ENCODE measurements at regions not wholly inside any gene's neighbourhood (a gene's known extent, or its start where the extent isn't known, plus 50 kb on each side); places are given as distances from the start of the nearest gene placed in this dataset.
"Not testable (repeated sequence)": the region's sequence is repeated elsewhere in the genome, so short reads cannot be mapped to it uniquely, and the experiment has no call there.

GRCh38 chr1:96522927-96523326 lies 198.7 kb upstream of the PTBP2 start:
- no peak for FAIRE-seq

DNA sequence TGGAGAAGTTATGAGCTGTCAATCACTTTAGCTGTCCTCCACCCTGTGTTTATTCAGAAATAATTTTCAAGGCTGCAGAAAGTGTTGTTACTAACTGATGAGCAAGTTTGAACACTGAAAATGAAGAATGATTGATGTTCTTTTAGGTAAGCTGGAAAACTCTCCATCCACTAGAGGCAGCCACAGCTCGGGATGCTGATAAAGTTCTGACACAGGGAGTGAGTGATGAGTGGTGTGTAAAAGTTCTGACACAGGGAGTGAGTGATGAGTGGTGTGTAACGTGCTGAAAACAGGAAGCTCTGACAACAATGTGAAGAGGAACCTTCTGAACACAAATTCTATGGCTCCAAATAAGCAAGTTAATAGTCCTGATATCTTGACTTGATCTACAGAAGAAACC lies 197.5 kb upstream of the PTBP2 start:
- no peak for FAIRE-seq

GRCh38 chr1:96525657-96526557 lies 195.7 kb upstream of the PTBP2 start:
- no peak for FAIRE-seq

DNA sequence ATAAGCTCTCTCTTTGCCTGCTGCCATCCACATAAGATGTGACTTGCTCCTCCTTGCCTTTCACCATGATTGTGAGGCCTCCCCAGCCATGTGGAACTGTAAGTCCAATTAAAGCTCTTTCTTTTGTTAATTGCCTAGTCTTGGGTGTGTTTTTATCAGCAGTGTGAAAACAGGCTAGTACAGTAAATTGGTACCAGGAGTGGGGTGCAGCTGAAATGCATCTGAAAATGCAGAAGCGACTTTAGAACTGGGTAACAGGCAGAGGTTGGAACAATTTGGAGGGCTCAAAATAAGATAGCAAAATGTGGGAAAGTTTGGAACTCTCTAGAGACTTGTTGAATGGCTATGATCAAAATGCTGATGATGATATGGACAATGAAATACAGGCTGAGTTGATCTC lies 192.9 kb upstream of the PTBP2 start:
- not testable (repeated sequence) for FAIRE-seq

GRCh38 chr1:96533820-96534219 lies 187.8 kb upstream of the PTBP2 start:
- no peak for FAIRE-seq

DNA sequence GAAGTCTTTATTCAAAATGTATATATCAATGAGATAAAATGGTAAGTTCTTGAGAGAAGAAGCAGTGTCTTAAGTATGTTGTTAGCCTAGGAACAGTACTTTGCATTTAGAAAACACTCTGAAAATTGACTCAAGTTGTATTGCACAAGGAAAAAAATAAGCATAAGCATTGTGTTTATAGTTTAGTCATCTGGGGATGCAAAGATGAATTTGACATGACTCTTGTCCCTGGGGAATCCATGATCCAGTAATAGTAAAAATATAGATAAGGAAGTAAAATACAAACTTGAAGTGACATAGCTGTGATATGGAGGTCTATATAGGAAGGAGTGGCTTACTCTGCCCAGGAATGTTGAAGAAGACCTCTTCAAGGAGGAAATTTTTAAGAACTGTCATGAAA lies 185.0 kb upstream of the PTBP2 start:
- no peak for FAIRE-seq

DNA sequence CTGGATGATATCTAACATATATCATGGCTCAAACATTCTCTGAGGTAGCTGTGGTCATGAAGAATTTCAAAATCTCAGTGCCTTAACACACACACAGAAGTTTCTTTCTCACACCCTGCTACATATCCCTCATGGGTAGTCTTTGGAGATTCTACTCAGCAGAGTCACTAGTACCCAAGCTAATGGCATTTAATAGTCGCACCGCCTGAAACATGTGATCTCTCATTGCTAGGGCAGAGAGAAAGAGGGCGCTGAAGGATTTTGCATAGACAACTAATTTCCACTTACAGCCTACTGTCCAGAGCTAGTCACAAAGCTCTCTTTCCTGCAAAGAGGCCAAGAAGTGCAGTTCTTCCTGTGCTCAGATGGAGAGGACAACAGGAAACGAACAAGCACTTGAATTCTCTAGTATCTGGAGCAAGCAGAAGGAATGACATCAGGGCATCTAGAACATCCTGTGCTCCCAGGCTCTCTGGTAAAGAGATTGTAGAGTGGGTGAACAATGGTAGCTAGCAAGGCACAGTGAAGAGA lies 183.4 kb upstream of the PTBP2 start:
- no peak for FAIRE-seq

DNA sequence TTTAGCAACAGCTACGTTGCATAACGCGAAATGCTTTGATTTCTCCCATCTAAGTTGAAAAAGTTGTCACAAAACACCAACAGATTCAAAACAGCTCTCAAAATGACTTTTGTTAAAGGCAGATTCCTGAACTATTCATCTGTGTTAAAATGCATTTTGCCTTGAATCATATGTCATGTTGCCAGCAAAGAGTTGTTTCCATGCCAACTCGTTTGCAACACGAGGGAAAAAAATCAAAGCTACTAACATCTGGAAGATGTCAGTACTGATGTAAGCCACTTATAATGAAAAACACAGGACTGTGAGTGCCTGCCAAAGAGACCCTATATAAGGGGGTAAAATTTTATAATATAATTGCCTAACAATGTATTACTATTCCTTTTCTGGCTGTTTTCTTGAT lies 182.7 kb upstream of the PTBP2 start:
- no peak for FAIRE-seq

DNA sequence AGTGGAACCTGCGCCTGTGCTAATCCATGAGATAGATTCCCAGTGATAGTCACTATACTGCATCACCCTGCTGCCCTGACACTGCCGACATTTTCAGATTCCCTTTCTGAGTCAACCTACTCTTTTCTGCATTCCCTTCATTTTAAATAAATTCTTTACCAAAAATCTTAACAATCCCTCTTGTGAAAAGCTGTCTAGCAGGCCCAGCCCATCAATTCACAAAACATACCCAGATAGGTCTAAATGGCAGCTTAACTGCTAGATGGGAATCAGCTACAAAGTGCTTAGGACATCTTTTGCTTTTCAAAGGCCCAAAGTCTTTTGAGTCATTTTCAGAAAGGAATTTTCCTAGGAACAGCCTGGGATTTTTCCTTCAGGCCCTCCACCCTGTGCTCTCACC lies 180.1 kb upstream of the PTBP2 start:
- no peak for FAIRE-seq

DNA sequence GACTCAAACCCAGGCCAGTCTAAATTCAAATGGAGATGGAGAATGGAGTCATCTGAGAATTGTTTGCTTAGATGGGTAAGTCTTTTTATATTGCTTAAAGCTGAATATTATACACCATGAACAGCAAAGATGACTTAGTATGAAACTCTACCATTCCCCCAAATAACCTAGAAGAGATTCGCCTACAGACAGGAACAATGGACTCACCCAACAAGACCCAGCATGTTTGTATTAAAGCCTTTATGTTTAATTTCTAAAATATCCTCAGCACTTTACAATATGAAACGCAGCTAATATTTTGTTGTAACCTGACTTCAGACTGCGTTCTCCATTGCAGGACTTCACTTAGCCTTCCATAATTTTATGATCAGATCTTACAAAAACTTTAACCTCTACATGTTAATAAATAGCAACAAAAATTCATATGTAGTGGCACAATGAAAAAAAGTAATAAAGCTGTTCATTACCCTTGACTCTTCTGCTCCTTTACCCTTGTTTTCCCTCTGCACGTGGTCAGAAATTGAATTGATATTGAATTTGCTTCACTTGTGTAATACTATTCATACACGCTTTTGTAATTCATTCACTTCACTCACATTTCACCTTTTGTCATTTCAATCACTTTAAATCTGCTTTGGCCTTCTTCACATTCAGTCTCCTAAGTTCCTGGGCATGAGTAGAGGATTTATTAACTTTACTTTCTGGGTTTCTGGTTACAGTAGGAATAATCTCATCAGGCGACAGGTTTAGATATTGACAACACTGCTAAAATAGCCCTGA lies 177.3 kb upstream of the PTBP2 start:
- no peak for FAIRE-seq

DNA sequence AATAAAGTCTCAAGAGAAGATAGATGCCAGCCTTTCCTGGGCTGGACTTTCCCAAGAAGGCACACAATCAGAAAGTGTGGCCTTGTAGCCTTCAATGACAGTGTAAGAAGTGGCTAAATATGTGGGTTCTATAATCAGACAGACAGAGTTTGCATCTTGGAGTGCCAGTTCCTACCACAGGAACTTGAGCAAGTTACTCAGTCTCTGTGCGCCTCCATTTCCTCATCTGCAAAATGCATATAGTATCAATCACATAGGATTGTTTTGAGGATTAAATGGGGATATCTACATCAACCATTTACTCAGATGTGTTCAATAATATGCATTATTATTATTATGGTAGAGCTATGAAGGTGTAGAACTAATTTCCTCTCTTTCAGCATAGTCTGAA lies 176.8 kb upstream of the PTBP2 start:
- no peak for FAIRE-seq

- FAIRE-seq: no peak
These were observed 175.5 kb upstream of the PTBP2 start for GRCh38 chr1:96545935-96546656.

DNA sequence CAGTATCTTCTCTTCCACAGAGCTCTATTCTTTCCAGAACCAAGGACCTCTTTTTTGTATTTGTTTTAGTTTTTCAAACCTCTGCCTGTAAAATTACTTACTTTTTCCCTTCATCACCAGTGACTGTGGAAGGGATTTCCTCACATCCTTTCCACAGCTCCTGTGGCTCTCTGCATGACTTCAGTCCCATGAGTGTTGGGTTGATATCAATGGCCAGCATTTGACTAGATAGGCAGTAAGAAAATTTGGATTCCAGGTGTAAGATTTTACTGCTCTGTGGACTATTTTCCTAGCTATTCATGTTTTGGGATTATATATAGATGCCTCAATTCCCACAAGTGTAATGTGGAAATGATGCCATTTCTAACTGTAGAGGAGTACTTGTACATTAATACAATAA lies 171.5 kb upstream of the PTBP2 start:
- no peak for FAIRE-seq

- no peak for FAIRE-seq
These were observed 169.1 kb upstream of the PTBP2 start for GRCh38 chr1:96552451-96552850.

DNA sequence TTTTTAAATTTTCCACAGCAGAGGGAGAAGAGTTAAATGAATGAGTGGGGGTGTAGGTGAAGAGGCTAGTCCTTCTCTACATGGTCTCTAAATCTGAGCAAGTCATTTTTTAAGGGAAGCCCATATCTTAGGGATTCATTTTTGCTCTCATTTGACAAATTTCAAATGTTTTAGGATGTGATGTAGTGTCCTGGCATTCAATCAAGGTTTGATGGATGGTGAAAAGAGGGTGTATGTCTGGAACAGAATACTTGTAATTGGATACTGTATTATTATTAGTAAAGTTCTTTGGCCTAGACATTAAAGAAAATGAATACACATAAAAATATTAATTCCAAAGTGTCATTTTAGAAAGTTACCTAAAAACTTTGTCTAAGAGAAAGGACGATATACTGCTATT lies 167.8 kb upstream of the PTBP2 start:
- no peak for FAIRE-seq

DNA sequence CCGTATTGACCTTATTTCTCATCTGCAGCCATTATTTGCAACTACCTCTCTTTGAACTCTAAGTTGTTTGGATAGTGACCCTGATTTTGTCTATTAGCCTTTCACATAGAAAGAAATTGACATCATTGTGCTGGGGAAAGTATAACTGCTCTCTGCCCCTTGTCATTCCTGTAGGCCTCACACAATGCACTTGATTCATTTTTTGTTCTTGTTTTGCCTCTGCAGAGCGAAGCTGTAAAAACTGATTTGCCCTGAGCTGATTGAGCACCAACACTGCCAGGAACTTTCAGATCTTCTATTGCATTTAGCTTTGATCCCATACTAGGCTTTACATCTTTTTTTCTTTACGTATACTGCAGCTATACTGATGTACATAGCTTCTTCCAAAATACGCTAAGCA lies 167.2 kb upstream of the PTBP2 start:
- no peak for FAIRE-seq

- no peak for FAIRE-seq
These were observed 164.2 kb upstream of the PTBP2 start for GRCh38 chr1:96557336-96557735.

GRCh38 chr1:96558635-96559034 lies 162.9 kb upstream of the PTBP2 start:
- no peak for FAIRE-seq

- FAIRE-seq: no peak
These were observed 162.4 kb upstream of the PTBP2 start for GRCh38 chr1:96559181-96559580.

GRCh38 chr1:96559707-96560596 lies 161.6 kb upstream of the PTBP2 start:
- FAIRE-seq: no peak

- FAIRE-seq: no peak
These were observed 159.5 kb upstream of the PTBP2 start for GRCh38 chr1:96562094-96562493.

- FAIRE-seq: not testable (repeated sequence)
These were observed 157.2 kb upstream of the PTBP2 start for GRCh38 chr1:96564401-96564800.
